ENCODE measurements at regions not wholly inside any gene's neighbourhood (a gene's known extent, or its start where the extent isn't known, plus 50 kb on each side); places are given as distances from the start of the nearest gene placed in this dataset.

DNA sequence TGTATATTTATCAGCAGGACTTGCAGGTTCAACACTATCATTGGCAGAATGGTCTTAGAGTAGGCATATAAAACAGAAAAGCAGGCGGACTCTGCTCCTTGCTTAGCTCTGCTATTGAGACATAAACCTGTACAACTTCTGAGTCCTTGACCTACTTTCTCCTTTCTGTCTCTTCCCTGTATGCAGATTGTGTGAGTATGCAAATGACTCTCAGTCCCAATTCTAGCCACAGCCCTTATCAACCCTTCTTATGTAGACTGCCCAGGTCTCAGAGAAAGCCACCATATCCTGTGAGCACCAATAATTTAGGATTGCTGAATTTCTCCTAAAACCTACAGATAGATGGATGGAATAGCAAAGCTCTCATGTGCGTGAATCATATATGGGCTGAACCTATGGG lies 367.6 kb upstream of the DDI1 start:
- DNase-seq = no peak

DNA sequence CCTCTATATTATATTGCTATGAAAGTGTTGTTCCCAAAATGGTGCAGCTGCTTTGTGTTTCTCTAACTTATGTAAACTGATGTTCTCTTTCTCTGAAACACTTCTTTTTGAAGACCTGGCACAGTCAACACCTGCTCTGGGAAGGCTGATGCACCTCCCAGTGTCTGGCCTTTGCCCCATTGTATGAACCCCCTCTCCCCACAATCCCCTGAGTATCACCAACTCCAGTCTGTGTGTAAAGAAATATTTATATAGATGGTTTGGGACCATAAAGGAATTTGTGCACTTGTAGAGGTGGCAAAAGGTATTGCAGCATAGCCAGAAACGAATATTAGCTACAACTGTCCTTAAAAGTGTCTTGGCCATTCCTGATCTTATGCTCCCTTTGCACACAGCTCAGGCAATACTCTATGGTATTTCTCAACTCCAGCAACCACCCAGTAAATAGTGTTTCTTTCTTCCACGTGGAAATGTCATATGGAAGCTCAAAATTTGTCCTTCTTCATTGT lies 365.2 kb upstream of the DDI1 start:
- no peak for DNase-seq

DNA sequence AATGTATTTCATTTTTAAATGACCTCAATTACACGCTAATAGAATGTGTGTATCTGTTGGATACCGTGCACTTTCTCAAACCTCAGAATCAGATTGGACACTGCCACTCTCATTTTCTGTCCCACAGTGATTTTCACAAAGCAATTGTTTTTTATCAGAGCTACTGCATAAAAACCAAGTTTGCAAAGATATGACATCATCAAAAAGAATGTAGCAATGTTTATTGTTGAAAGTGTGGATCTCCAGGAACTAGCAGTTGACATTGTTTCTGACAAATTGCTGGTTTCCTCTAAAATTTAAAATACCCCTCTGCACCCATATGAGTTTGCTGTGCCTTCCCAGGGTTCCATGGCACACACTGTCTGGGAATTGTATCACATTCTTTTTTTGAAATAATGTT lies 362.7 kb upstream of the DDI1 start:
- DNase-seq = no peak

- no peak for DNase-seq
Measured at GRCh38 chr11:103676413-103676812, 360.0 kb upstream of the DDI1 start.

DNA sequence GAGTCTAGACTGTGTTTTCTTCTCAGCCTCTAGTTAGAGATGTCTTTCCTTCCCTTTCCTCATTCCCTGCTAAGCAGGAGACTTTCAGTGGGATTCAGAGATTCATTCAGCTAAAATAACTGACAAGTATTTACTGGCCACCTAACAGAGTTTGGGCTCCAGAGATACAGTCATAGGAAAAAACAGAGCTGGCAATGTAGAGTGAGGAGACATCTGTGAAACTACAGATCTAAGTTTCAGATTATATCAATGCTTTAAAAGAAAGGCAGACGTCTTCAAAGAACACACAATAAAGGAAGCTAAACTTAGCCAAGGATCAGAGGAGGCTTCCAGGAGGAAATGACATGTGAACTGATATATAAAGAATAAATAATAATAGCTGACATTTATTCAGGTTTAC lies 355.6 kb upstream of the DDI1 start:
- DNase-seq = no peak

DNA sequence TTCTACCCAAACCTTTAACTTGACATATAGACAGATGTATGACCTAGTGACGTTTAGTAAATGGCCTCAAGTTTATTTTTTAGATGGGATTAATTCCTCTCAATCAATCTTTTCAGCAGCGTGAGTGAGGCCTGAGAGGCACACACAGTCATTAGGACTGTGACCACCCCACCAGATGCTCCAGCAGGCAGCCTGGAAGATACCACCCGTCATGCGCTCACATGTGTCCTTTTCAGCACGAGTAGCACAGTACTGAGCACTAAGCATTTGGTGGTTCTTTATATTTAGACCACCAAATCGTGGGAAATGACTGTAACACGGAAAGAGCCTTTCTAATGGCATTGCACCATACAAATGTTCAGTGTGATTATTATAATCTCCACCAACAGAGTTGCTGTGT lies 354.6 kb upstream of the DDI1 start:
- DNase-seq = no peak

GRCh38 chr11:103682318-103683184 lies 353.9 kb upstream of the DDI1 start:
- peak; percentile 75 for DNase-seq

DNA sequence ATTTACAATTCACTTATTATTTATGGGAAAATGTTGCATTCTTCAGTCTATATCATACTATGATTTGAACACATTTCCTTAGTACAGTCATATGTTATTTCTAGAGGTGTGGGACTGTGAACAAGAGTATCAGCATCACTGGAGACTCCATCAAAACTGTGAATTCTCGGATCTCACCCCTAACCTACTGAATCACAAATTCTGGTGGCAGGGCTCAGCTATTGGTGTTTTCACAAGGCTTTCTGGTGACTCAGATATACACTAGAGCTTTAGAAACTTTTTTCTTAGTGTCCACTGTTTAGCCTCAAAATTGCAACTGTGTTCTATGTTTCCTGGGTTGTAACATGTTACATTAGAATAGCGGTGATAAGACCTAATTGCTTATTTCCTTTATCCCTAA lies 352.9 kb upstream of the DDI1 start:
- DNase-seq = no peak

DNA sequence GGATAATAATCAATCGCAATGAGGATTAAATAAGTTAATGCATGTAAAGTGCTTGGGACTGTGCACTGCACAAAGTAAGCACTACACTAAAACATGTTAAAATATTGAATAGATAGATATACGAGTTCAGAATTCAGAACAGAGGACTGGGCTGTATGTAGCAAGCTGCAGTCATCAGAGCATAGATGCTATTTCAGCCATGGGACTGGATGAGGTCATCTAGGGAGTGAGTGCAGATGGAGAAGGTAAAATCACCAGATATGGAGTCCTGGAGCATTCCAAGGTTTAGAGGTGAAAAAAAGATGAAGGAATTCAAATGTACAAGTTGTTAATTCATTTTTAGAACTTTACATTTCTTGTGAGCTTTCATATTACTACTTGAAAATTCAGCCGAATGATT lies 347.5 kb upstream of the DDI1 start:
- no peak for DNase-seq

DNA sequence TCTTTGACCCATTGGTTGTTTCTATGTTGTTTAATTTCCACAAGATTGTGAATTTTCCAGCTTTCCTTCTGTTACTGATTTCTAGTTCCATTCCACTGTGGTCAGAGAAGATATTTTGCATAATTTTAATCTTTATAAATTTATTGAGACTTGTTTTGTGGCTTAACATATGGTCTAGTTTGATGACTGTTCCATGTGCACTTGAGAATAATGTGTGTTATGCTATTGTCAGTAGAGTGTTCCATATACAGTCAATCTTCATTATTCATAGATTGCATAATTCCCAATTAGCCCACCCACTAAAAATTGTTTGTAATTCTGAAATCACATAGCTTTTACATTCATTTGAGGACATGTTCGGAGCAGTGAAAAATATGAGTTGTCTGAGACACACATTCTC lies 346.1 kb upstream of the DDI1 start:
- no peak for DNase-seq

GRCh38 chr11:103696123-103696522 lies 340.3 kb upstream of the DDI1 start:
- no peak for DNase-seq

DNA sequence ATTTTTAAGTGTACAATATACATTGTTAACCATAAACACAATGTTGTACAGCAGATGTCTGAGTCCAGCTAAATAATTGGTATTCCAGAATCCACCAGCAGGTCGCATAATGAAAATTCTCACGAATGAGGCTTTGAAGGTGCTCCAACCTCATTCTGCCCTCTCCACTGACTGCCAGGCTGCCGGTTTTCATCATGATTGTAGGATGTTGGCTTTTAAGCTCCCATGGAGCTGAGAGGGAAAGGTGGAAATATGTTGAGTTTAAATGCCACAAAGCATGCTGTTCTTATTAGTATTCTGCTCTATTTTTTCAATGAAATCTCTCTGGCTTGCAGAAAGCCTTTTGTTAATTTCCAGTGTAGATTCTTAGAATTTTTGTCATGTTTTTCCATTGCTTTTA lies 337.2 kb upstream of the DDI1 start:
- no peak for DNase-seq

GRCh38 chr11:103699656-103700055 lies 336.8 kb upstream of the DDI1 start:
- DNase-seq = no peak

DNA sequence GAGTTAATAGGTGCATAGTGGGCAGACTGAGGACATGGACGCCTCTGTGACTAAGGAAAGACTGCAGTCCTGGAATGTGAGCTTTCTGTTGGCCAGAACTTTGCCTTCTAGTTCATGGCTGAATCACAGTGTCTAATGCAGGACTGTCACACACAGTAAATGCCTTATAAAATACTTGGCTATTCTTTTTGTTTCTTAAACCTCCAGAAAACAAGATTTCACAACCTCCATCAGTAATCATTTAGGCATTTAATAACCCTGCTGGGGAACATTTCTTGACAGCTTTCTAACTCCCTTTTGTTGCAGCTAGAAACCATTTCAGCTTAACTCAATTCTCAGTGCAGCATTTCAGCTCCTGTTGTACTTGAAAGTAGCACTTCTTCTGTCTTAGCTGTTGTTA lies 335.8 kb upstream of the DDI1 start:
- no peak for DNase-seq

GRCh38 chr11:103703437-103703836 lies 333.0 kb upstream of the DDI1 start:
- DNase-seq = no peak

- DNase-seq = no peak
Measured at GRCh38 chr11:103703954-103704353, 332.5 kb upstream of the DDI1 start.

DNA sequence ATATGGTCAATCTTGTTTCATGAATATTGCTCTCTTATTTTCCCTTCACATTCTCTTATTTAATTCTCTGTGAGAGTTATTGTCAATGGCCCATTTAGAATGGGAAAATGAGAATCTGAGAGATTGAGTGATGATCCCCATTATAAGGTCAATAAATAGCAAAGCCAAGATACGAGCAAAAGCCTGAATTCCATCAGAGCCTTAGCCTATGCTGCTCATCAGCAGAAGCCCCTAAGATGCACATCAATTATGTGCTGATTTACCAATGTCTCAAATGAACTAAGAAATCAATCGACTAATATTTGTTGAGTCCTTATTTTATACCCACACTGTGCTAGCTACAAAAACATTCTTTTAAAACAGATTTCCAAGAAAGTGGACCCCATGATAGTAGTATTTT lies 330.8 kb upstream of the DDI1 start:
- no peak for DNase-seq

GRCh38 chr11:103709371-103709770 lies 327.1 kb upstream of the DDI1 start:
- DNase-seq = no peak

- DNase-seq = no peak
Measured at GRCh38 chr11:103714246-103714645, 322.2 kb upstream of the DDI1 start.

DNA sequence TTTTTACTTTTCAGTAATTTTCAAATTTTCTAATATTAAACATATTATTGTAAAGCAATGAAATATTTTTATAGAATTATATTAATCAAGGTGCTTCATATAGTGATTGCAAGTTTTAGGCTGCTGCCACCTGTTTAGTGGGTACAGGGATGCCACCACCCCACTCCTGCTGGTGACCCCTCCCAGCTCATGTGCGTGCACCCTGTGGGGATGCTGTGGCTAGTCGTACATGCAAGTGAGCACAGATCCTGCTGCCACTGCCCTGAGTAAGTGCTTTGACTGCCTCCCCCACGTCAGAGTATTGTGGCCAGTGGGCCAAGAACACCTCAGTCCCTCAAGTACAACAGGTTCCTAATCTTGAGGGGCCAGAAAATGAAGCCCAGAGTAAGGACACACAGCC lies 320.1 kb upstream of the DDI1 start:
- DNase-seq = no peak

DNA sequence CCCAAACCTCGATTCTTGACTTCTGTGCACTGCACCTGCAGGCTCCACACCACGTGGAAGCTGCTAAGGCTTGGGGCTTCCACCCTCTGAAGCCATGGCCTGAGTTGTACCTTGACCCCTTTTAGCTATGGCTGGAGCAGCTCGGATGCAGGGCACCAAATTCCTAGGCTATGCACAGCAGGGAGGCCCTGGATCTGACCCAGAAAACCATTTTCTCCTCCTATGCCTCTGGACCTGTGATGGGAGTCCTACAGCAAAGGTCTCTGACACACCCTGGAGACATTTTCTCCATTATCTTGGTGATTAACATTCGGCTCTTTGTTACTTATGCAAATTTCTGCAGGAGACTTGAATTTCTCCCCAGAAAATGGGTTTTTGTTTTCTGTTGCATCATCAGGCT lies 309.2 kb upstream of the DDI1 start:
- DNase-seq = no peak

- DNase-seq = no peak
Measured at GRCh38 chr11:103729617-103730016, 306.8 kb upstream of the DDI1 start.

DNA sequence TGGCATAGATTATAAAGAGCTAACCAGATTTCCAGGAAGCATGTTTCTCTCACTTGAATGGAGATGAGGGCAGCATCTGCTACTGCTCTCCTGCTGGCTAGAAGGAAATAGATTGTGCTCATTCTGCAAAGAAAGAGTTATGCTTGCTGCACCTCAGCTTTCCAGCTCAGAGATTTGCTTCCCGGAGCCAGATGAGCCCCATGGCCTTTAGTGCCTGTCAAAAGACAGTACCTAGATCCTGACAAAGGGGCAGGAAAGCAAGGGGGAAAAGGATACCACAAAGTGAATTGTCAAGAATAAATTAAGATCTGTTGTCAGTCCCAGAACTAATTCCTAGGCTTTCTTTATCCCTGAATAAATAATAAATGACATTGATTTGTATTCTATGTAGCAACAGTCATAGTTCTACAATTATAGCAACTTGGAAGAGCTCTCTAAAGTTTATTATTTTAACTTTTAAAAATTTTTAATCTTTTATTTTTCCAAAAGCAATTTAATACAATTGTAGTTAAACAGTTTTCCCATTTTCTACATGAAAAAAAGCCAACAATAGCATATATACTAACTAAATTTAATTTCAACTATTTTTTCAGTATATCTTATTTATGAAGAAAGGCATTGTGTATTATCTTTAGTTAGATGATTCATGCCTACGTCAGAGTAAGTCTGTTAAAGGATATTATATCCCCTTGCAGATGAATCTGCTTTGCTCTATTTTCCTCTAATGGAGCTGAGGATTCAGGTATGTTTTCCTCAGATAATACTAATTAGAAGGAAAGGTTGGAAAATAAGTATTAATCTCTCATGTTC lies 306.1 kb upstream of the DDI1 start:
- no peak for DNase-seq

- DNase-seq = no peak
Measured at GRCh38 chr11:103731670-103732069, 304.8 kb upstream of the DDI1 start.
